ENCODE measurements at regions not wholly inside any gene's neighbourhood (a gene's known extent, or its start where the extent isn't known, plus 50 kb on each side); places are given as distances from the start of the nearest gene placed in this dataset.

GRCh38 chr16:65754820-65755691 is 611.4 kb upstream of the CDH5 start:
- TF ChIP-seq, protein P1, sequence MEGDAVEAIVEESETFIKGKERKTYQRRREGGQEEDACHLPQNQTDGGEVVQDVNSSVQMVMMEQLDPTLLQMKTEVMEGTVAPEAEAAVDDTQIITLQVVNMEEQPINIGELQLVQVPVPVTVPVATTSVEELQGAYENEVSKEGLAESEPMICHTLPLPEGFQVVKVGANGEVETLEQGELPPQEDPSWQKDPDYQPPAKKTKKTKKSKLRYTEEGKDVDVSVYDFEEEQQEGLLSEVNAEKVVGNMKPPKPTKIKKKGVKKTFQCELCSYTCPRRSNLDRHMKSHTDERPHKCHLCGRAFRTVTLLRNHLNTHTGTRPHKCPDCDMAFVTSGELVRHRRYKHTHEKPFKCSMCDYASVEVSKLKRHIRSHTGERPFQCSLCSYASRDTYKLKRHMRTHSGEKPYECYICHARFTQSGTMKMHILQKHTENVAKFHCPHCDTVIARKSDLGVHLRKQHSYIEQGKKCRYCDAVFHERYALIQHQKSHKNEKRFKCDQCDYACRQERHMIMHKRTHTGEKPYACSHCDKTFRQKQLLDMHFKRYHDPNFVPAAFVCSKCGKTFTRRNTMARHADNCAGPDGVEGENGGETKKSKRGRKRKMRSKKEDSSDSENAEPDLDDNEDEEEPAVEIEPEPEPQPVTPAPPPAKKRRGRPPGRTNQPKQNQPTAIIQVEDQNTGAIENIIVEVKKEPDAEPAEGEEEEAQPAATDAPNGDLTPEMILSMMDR (IDR thresholded peaks at IDR 0.05), result no peak
- no peak for TF ChIP-seq POLR2A (IDR thresholded peaks at IDR 0.05)

Measured in uterus (tissue), 2 donors.